ENCODE measurements at regions not wholly inside any gene's neighbourhood (a gene's known extent, or its start where the extent isn't known, plus 50 kb on each side); places are given as distances from the start of the nearest gene placed in this dataset.
A peak's percentile ranks its signal among the peaks of the same experiment; 100 is the strongest.
"Not testable (repeated sequence)": the region's sequence is repeated elsewhere in the genome, so short reads cannot be mapped to it uniquely, and the experiment has no call there.

DNA sequence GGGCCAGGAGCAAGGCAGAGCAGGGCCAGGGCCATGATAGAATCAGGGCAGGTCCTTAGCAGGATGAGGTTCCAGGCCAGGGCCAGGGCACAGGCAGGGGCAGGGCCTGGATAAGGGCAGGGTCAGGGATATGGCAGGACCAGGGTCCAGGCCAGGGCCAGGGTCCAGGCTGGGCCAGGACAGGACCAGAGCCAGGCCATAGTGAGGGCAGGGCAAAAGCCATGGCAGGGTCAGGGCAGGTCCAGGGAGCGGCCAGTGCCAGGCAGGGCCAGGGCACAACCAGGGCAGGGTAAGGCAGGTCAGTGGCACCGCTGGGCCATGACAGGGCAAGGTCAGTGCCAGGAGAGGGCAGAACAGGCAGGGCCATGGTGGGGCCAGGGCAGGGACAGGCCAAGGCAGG lies 152.2 kb downstream of the LIPI start:
- DNase-seq (ENCODE audit: low read depth in 2 of 2) = no peak

DNA sequence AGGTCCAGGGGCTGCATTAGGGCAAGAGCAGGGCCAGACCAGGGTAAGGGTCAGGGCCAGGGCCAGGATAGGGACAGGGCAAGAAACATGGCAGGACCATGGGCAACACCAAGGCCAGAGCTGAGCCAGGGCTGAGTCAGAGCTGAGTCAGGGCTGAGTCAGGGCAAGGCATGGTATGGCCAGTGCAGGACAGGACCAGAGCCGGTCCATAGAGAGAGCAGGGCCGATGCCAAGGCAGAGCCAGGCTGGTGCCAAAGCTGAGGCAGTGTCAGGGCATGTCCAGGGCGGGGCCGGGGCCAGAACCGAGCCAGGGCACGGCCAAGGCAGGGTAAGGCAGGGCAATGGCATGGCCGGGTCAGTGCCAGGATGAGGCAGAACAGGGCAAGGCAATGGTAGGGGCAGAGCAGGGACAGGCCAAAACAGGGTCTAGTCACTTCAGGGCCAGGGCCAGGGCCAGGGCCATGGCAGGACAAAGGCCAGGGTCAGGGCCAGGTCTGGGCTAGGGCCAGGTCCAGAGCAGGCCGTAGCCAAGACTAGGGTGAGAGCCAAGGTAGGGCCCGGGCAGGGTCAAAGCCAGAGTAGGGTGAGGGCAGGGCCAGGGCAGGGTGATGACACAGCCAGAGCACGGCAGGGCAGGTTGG lies 152.8 kb downstream of the LIPI start:
- DNase-seq (ENCODE audit: low read depth in 2 of 2) = not testable (repeated sequence)

DNA sequence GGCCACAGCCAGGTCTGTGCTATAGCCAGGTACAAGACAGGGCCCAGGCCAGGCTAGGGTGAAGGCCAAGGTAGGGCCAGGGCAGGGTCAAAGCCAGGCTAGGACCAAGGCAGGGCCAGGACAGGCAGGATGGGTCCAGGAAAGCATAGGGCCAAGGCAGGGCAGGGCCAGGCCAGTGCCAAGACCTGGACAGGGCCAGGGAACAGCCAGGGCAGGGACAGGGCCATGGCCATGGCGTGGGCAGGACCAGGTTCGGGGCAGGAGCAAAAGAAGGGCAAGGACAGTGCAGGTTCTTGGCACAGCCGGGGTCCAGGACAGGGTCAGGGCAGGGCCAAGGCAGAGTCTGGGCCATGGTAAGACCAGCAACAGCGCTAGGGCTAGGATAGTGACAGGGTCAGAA lies 153.4 kb downstream of the LIPI start:
- no peak for DNase-seq (ENCODE audit: low read depth in 2 of 2)

DNA sequence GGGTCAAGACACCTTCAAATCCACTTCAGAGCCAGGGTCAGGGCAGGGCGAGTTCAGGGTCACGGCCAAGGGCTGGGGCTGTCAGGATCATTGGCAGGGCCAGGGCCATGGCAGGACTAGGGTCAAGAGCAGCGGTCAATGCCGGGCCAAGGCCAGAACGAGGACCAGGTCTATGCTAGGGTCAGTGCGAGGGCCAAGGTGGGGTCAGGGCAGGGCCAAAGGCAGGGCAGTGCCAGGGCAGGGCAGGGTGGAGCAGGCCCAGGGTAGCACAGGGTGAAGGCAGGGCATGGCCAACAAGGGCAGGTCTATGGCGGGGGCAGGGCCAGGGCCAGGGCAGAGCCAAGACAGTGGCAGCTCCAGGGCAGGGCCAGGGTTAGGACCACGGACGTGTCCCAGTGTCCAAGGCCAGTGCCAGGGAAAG lies 154.0 kb downstream of the LIPI start:
- no peak for DNase-seq (ENCODE audit: low read depth in 2 of 2)

DNA sequence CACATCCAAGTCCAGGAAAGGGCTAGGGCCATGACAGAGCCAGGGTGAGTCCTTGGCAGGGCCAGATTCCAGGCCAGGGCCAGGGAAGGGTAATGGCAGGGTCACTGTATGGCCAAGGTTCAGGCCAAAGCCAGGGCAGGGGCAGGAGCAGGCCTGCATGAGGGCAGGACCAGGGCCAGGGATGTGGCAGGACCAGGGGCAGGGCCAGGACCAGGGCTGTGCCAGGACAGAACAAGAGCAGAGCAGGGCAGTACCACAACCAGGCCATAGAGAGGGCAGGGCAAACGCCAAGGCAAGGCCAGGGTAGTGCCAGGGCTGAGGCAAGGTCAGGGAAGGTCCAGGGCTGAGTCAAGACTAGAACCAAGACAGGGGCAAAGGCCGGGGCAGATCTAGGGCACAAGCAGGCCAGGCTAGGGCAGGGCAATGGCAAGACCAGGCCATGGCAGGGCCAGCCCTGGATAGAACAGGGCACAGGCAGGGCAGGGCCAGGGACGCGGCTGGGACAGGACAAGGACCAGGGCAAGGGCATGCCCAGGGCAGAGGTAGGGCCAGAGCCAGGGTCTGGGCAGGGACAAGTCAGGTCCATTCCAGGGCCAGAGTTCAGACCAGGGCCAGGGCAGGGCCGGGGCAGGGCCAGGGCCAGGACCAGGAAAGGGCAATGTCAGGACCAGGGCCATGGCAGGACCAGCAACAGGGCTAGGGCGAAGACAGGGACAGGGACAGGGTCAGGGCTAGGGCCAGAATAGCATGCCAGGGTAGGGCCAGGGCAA lies 154.8 kb downstream of the LIPI start:
- not testable (repeated sequence) for DNase-seq (ENCODE audit: low read depth in 2 of 2)

DNA sequence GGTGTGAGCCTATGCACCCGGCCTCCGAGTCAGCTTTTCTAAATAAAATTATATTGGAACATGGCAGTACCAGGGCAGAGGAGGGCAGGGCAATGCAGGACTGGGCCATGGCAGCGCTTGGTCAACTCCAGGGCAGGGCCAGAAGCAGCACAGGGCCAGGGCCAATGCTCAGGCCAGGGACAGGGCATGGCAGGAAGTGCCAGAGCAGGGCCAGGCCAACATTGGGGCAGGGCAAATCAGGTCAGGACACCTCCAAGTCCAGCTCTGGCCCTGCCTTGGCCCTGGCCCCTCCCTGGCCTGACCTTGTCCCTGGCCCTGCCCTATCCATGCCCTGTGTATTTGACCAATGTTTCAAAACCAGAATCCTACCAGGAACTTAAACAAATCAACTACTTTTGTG lies 156.1 kb downstream of the LIPI start:
- no peak for DNase-seq (ENCODE audit: low read depth in 2 of 2)

DNA sequence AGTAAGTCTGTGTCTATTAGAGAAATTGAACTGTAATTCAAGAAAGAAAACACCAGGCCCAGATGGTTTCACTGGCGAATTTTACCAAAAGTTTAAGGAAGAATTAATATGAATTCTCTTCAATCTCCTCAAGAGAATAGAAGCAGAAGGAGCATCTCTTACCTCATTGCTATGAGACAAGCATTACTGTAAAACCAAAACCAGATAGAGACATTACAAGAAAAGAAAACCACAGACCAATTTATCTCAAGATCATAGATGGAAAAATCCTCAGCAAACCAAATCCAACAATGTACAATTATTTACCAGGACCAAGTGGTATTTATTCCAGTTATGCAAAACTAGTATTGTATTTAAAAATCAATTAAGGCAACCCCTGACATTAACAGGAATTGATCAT lies 160.6 kb downstream of the LIPI start:
- DNase-seq (ENCODE audit: low read depth in 2 of 2) = no peak

DNA sequence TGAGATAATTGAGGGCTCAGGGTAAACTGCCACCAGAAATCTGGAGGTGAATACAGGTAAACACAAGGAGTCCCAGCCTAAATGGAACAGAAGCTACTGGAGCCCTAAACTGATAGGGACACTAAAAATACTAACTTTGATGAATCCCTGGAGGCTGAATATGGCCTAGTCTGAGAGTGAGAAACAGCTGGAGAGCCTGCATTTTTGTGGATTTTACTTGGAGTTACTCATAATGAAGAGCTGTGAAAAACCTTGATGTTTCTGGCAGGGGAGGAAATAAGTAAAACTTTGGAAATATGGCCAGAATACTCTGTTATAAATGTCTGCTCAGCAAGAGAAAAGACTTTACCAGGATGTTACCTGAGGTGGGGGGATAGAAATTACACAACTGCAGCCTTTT lies 164.4 kb downstream of the LIPI start:
- DNase-seq (ENCODE audit: low read depth in 2 of 2) = no peak

DNA sequence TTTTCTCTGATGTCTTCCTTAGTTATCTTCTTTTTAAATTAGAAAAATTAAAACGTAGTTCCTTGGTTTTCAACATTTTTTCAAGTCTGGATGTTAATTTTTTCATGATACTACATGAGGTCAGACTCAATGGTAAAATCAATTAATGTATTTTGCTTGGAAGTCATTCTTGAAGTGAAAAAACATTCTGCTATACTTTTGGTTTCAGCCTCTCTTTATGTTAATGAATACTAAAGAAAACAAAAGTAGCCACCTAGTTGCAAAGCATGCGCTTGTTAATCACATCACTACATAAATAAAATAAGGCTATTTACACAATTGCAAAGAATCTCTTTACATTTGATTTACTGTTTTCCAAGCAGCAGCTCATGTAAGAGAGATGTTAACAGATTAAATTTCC lies 170.4 kb downstream of the LIPI start:
- DNase-seq (ENCODE audit: low read depth in 2 of 2) = no peak

DNA sequence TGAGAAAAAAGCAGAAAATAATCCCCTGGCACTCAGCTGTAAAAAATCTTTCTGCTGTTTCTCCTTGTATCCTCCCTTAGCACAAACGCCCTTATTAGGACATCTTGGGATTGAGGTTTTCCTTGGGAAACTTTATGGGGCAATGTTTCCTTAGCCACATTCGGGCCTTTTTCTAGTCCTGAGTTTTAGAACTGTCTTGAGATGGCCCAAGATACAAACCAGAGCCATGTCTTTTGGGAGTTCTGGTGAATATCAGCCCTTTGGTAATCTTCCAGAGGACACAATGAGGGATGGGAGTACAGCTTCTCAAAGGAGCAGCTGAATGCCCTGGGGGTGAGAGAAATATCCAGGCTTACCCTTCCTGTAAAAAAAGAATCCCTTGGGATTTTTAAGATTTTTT lies 182.1 kb downstream of the LIPI start:
- DNase-seq (ENCODE audit: low read depth in 2 of 2) = not testable (repeated sequence)

DNA sequence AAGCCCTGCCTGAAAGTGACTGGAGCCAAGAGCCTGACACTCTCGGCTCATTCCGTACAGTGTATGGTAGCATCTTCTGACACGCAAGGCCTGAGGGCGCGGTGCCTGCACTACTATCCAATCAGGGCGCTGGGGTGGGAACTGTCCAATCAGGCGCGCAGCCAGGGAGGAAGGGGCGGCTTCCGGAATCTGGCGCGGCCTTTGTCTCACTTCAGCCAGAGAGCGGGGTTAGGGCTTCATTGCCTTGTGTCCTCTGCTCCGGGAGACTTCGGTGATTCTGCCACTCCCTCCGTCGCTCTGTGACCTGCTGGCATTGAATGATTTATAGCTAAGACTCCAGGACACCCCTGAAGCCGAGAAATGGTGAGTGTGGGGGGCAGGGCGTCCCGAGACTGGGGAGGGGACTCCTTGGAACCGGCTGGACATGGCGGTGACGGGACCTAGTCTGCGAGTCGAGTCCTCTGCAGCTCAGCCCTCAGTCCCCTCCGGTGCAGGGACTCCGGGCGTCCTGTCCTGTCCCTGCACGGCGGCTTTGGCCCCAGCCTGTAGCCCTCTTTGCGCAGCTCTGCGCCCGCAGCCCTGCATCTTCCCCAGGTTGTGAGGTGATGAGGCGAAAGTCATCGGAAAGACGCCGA lies 183.4 kb downstream of the LIPI start:
- DNase-seq (ENCODE audit: low read depth in 2 of 2) = peak; percentile 78 to 81

DNA sequence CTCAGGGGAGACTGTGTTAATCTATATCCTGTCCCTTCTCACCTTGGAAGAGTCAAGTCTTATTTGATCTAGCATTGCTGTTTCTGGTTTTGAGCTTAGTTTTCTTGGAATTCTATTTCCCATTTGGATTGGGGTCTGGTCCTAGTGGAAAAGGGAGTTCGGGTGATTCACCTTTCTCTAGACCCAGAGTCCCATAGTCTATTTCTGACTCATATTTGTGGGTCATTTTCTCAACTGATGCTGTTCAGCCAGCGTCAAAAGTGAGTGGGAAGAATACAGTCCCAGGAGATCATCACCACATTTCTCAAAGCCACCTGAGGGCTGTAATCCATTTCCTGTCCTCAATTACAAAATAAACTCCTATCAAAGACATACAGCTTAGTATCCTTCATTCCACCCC lies 190.6 kb downstream of the LIPI start:
- not testable (repeated sequence) for DNase-seq (ENCODE audit: low read depth in 2 of 2)

DNA sequence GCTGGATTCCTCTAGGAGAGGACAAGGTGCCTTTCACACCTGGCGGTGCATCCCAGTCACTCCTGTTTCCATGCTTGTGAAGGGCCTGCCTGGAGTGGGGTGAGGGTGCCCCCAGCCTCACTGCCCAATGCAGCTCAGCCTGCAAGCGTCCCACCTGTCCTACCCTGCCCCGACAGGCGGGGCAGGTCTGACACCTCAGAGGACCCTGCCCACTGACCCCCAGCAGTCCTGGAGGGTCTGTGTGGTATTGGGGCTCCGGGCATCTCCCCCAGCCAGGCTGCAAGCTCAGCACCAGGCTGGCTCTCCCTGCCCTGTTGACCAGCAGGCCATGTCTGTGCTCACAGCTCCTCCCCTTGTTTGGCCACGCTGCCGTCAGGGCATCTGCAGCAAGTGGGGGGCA lies 194.9 kb downstream of the LIPI start:
- not testable (repeated sequence) for DNase-seq (ENCODE audit: low read depth in 2 of 2)

DNA sequence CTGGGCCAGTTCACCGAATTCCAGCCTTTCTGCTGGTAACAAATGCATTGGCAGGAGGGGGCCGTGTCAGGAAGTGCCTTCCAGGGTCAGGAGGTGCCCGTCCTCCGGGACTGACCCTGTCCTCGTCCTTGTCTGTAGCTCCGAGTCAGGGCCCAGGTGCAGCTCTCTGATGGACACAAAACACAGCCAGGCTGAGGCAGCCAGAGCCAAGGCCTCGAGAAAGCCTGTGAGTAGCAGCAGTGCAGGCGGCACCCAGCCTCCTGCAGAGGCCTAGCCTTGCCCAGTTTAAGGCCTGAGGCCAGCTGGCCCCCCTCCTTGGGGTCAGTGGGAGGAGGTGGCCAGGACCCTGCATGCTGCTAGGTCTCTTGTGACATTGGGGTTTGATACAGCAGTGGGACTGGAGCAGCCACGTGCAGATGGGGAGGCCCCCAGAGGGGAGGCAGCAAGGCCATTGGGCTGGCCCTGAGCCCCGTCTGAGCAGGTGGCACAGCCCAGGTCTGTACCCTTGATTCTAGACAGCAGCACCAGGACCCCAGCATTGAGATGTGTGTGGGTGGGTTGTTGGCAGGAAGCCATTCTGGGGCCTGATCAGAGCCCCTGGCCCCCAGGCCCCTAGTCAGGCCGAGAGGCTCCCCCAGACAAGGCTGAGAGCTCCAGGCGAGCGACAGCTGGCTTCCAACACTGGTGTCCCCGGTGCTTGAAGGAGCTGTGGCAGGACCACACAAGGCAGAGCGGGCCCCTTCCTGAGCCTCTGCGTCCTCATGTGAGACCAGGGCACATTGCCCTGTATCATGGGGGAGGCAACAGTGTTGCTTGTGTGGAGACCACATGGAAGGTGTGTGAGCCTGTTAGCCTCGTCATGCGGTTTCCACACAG lies 196.9 kb downstream of the LIPI start:
- DNase-seq (ENCODE audit: low read depth in 2 of 2) = not testable (repeated sequence)

DNA sequence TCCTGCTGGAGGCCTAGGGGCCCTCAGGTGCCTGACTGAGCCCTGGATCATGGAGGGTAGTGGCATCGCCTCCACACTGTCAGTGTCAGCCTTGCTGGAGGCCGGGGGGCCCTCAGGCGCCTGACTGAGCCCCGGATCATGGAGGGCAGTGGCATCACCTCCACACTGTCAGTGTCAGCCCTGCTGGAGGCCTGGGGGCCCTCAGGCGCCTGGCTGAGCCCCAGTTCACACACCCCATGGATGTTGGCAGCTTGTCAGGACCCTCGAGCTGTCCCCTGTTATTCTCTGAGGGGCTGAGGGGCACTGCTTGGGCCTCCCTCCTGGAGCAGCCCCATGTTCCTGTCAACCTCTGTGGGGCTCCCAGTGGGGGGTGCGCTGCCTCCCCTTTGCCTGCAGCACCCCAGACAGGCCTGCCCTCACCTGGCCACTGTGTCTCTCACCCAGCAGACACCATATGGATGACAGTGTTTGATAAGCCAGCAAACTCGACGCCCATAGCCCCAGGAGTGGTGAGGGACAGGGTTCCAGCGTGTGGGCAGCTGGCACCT lies 197.6 kb downstream of the LIPI start:
- no peak for DNase-seq (ENCODE audit: low read depth in 2 of 2)

DNA sequence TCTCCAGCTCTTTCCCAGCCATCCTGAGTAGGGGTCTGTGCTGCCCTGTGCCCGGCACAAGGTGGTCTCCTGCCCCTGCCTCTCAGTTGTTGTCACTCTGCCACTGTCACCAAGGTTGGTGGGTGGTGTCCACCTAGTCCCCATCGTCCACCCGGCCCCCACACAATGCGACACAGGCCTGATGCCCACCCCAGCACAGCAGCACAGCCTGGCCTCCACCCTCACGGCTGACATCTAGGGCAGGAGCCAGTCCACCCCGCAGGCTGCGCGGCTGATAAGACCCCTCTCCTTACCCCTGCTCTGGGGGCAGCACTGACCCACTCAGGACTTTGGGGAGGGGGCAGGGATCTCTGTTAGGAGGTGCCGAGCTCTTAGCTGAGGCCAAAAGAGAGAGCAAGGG lies 198.3 kb downstream of the LIPI start:
- no peak for DNase-seq (ENCODE audit: low read depth in 2 of 2)

DNA sequence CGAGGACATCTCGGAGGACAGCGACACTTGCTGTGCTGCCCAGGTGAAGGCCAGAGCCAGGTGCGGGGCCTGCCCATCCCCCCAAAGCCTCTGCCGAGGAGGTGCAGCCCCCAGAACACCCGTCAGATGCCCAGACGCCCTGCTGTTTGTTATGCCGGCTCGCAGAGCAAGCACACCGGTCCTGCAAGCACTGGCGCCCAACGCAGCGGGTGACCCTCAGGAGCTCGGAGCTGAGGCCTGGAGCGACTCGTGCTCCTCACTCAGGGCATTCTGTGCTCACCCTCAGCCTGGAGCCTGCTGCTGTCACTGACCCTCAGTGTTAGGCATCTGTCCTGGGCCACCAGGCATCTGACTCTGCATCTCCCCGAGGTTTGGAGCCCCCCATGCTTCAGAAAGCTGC lies 199.0 kb downstream of the LIPI start:
- not testable (repeated sequence) for DNase-seq (ENCODE audit: low read depth in 2 of 2)

DNA sequence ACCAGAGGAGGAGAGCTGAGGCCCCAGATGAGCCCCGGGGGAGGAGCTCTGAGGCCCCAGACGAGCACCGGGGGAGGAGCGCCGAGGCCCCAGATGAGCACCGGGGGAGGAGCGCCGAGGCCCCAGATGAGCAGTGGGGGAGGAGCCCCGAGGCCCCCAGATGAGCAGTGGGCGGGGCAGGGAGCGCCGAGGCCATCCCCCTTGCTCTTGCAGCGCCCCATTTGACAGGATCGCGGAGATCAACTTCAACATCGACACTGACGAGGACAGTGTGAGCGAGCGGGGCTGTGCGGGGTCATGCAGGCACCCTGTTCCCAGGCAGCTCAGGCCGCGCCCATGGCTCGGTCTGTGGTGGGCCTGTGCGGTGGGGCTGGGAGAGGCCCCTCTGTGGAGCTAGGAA lies 199.6 kb downstream of the LIPI start:
- not testable (repeated sequence) for DNase-seq (ENCODE audit: low read depth in 2 of 2)

DNA sequence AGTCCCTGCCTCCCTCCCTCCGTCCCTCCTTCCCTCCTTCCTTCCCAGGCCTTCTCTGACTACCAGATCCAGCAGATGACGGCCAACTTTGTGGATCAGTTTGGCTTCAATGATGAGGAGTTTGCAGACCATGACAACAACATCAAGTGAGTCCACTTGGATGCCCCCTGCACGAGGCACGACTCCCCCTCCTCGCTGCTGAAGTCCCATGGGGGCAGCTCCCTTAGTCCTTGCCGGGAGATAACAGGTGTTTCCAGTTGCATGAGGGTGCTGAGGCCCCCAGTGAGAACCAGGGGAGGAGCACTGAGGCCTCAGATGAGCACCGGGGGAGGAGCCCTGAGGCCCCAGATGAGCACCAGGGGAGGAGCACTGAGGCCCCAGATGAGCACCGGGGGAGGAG lies 200.0 kb downstream of the LIPI start:
- DNase-seq (ENCODE audit: low read depth in 2 of 2) = no peak

DNA sequence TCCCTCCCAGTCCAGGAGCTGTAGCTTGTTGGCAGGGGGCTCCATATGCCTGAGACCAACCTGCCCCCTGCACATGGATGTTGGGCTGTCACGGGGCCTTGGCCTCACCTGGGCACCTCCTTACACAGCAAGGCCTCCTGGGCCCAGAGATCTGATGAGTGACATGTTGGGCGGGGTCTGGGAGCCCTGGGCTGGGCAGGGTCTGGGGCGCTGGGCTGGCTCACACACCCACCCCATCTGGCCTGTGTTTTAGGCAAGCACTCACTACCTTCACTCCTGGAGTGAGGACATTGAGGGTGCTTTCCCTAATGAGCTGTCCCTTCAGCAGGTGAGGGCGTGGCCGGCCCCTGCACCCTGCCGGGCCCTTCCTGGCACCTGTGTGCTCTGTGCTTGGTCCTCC lies 200.8 kb downstream of the LIPI start:
- not testable (repeated sequence) for DNase-seq (ENCODE audit: low read depth in 2 of 2)

DNA sequence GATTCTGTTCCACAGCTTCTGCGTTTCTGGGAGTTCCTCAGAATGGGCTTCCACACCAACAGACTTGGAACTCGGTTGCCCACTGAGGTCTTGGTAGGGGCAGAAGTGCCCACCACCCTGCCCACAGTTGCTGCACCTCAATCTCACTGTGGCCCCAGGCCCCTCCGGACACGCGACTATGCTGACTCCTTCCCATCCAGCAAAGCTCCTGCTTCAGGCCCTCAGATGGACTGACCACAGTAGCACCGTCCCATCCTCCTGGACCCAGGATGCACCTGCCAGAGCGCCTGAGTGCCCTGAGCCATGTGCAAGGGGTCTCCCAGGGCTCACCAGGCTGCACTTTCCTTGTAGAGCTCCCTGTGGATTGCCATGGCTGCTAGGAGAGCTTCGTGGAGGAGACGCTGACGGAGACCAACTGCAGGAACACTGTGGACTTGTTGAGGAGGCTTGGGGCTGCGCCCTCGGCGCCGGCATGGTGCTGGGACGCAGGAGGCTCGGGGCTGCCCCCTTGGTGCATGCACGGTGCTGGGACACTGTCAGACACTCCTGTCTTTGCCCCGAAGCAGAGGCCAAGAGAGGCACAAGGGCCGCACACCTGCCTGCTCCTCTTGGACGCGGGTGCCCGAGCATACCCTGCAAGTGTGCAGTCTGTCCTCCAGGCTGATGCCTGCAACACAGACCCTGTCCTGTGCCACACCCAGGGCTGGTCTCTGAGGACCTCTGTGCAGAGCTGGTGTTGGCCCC lies 201.3 kb downstream of the LIPI start:
- not testable (repeated sequence) for DNase-seq (ENCODE audit: low read depth in 2 of 2)

Data from fibroblast of skin of left biceps (primary cell).